ENCODE measurements at regions not wholly inside any gene's neighbourhood (a gene's known extent, or its start where the extent isn't known, plus 50 kb on each side); places are given as distances from the start of the nearest gene placed in this dataset.

- DNase-seq (ENCODE audit: low spot score) = no peak
Observed at GRCh38 chr14:58947814-58948445, 240.5 kb upstream of the DAAM1 start.

- DNase-seq (ENCODE audit: low spot score) = no peak
Observed at GRCh38 chr14:58950555-58950954, 237.9 kb upstream of the DAAM1 start.

GRCh38 chr14:58951143-58951542 lies 237.3 kb upstream of the DAAM1 start:
- no peak for DNase-seq (ENCODE audit: low spot score)

GRCh38 chr14:58954052-58954451 lies 234.4 kb upstream of the DAAM1 start:
- DNase-seq (ENCODE audit: low spot score) = no peak

- no peak for DNase-seq (ENCODE audit: low spot score)
Observed at GRCh38 chr14:58954901-58955861, 233.3 kb upstream of the DAAM1 start.

- no peak for DNase-seq (ENCODE audit: low spot score)
Observed at GRCh38 chr14:58961045-58961731, 227.3 kb upstream of the DAAM1 start.

- DNase-seq (ENCODE audit: low spot score) = no peak
Observed at GRCh38 chr14:58963873-58964597, 224.4 kb upstream of the DAAM1 start.

GRCh38 chr14:58964598-58964928 lies 223.9 kb upstream of the DAAM1 start:
- no peak for DNase-seq (ENCODE audit: low spot score)

- no peak for DNase-seq (ENCODE audit: low spot score)
Observed at GRCh38 chr14:58965601-58966000, 222.9 kb upstream of the DAAM1 start.

- no peak for DNase-seq (ENCODE audit: low spot score)
Observed at GRCh38 chr14:58966997-58967396, 221.5 kb upstream of the DAAM1 start.

- peak; percentile 4 for DNase-seq (ENCODE audit: low spot score)
Observed at GRCh38 chr14:58969951-58970751, 218.3 kb upstream of the DAAM1 start.

GRCh38 chr14:58972233-58973017 lies 216.0 kb upstream of the DAAM1 start:
- DNase-seq (ENCODE audit: low spot score) = no peak

GRCh38 chr14:58977366-58977765 lies 211.1 kb upstream of the DAAM1 start:
- DNase-seq (ENCODE audit: low spot score) = no peak

GRCh38 chr14:58978343-58978742 lies 210.1 kb upstream of the DAAM1 start:
- no peak for DNase-seq (ENCODE audit: low spot score)

- no peak for DNase-seq (ENCODE audit: low spot score)
Observed at GRCh38 chr14:58979325-58979724, 209.1 kb upstream of the DAAM1 start.

- DNase-seq (ENCODE audit: low spot score) = no peak
Observed at GRCh38 chr14:58981840-58982239, 206.6 kb upstream of the DAAM1 start.

- DNase-seq (ENCODE audit: low spot score) = no peak
Observed at GRCh38 chr14:58985786-58986185, 202.7 kb upstream of the DAAM1 start.

GRCh38 chr14:58987591-58987990 lies 200.9 kb upstream of the DAAM1 start:
- no peak for DNase-seq (ENCODE audit: low spot score)

GRCh38 chr14:58992935-58993334 lies 195.5 kb upstream of the DAAM1 start:
- no peak for DNase-seq (ENCODE audit: low spot score)

- DNase-seq (ENCODE audit: low spot score) = no peak
Observed at GRCh38 chr14:58994130-58994529, 194.3 kb upstream of the DAAM1 start.

All from A172 (cell line).